ENCODE measurements at regions not wholly inside any gene's neighbourhood (a gene's known extent, or its start where the extent isn't known, plus 50 kb on each side); places are given as distances from the start of the nearest gene placed in this dataset.

- Histone ChIP-seq H3K4me1 (no peaks in the 10 kb centered on the region), H3K36me3 (ENCODE audit: control insufficient read depth, insufficient read depth, low read length) (no peaks in the 10 kb centered on the region), H3K9me3 (no peaks in the 10 kb centered on the region), H3K27me3 (replicated peaks; ENCODE audit: control insufficient read depth, insufficient read depth, low read length) (no peaks in the 10 kb centered on the region), H3K4me3 (ENCODE audit: low read depth, low read length) (no peak overlapping the region)
- no peaks in the 10 kb centered on the region for H3K27me3 Mint-ChIP-seq (ENCODE audit: insufficient read depth, unreplicated experiment)
- TF ChIP-seq, protein P1, sequence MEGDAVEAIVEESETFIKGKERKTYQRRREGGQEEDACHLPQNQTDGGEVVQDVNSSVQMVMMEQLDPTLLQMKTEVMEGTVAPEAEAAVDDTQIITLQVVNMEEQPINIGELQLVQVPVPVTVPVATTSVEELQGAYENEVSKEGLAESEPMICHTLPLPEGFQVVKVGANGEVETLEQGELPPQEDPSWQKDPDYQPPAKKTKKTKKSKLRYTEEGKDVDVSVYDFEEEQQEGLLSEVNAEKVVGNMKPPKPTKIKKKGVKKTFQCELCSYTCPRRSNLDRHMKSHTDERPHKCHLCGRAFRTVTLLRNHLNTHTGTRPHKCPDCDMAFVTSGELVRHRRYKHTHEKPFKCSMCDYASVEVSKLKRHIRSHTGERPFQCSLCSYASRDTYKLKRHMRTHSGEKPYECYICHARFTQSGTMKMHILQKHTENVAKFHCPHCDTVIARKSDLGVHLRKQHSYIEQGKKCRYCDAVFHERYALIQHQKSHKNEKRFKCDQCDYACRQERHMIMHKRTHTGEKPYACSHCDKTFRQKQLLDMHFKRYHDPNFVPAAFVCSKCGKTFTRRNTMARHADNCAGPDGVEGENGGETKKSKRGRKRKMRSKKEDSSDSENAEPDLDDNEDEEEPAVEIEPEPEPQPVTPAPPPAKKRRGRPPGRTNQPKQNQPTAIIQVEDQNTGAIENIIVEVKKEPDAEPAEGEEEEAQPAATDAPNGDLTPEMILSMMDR (IDR thresholded peaks at IDR 0.05; ENCODE audit: insufficient read depth in 1 of 2, low read depth in 1 of 2, low read length in 1 of 2, severe bottlenecking in 1 of 2, unreplicated experiment in 1 of 2) = no peak
- no TSS peak for BruUV-seq (replicated peaks)
- intact Hi-C loops (cut with micrococcal nuclease; ENCODE audit: unreplicated experiment) = no loop called here
- no peak for DNase-seq
- POLR2A ChIA-PET = no interaction called here
- H3K27ac Mint-ChIP-seq (ENCODE audit: unreplicated experiment) = no peak overlapping the region
- H3K4me1 Mint-ChIP-seq (ENCODE audit: low read depth, unreplicated experiment) = no peaks in the 10 kb centered on the region
- CTCF ChIA-PET = no interaction called here
- H3K36me3 Mint-ChIP-seq (ENCODE audit: insufficient read depth, unreplicated experiment) = no peaks in the 10 kb centered on the region
- no peaks in the 10 kb centered on the region for H3K9me3 Mint-ChIP-seq (ENCODE audit: unreplicated experiment)
- H3K4me3 Mint-ChIP-seq (ENCODE audit: unreplicated experiment) = no peak overlapping the region
Observed at GRCh38 chr14:79939235-79939634, 272.1 kb downstream of the DIO2 start.

DNA sequence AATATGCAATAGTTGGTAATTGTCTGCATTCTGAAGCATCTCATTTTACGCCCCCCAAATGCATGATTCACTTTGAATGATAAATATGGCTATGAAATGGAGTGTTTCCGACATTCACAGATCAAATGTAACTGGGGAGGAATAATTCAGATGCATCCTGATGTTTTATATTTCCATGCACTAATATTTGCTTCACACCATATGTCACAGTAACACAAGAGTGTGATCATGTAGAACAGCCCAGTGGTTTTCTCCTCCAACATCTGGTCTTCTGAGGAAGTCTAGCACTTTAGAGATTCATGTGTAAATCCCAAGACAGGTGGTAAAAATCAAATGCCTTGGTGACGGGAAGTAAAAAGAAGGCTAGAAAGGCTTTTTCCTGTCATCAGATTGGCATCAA, 273.1 kb downstream of the DIO2 start:
- Mint-ChIP-seq H3K36me3 (ENCODE audit: insufficient read depth, unreplicated experiment) (no peaks in the 10 kb centered on the region), H3K27ac (ENCODE audit: unreplicated experiment) (no peak overlapping the region), H3K4me3 (ENCODE audit: unreplicated experiment) (no peak overlapping the region), H3K9me3 (ENCODE audit: unreplicated experiment) (no peaks in the 10 kb centered on the region), H3K4me1 (ENCODE audit: low read depth, unreplicated experiment) (no peaks in the 10 kb centered on the region), H3K27me3 (ENCODE audit: insufficient read depth, unreplicated experiment) (no peaks in the 10 kb centered on the region)
- Histone ChIP-seq H3K4me3 (ENCODE audit: low read depth, low read length) (no peak overlapping the region), H3K4me1 (no peaks in the 10 kb centered on the region), H3K36me3 (ENCODE audit: control insufficient read depth, insufficient read depth, low read length) (no peaks in the 10 kb centered on the region), H3K9me3 (no peaks in the 10 kb centered on the region), H3K27me3 (replicated peaks; ENCODE audit: control insufficient read depth, insufficient read depth, low read length) (no peaks in the 10 kb centered on the region)
- ChIA-PET CTCF (no interaction called here), POLR2A (no interaction called here)
- DNase-seq = no peak
- TF ChIP-seq, protein P1 (IDR thresholded peaks at IDR 0.05; ENCODE audit: insufficient read depth in 1 of 2, low read depth in 1 of 2, low read length in 1 of 2, severe bottlenecking in 1 of 2, unreplicated experiment in 1 of 2) = no peak
- BruUV-seq (replicated peaks) = no TSS peak
- intact Hi-C loops (cut with micrococcal nuclease; ENCODE audit: unreplicated experiment) = no loop called here

GRCh38 chr14:79937433-79937832, 273.9 kb downstream of the DIO2 start:
- no peaks in the 10 kb centered on the region for H3K27me3 Mint-ChIP-seq (ENCODE audit: insufficient read depth, unreplicated experiment)
- no peaks in the 10 kb centered on the region for H3K36me3 Mint-ChIP-seq (ENCODE audit: insufficient read depth, unreplicated experiment)
- DNase-seq = no peak
- Histone ChIP-seq H3K4me1 (no peaks in the 10 kb centered on the region), H3K27me3 (replicated peaks; ENCODE audit: control insufficient read depth, insufficient read depth, low read length) (no peaks in the 10 kb centered on the region), H3K4me3 (ENCODE audit: low read depth, low read length) (no peak overlapping the region), H3K9me3 (no peaks in the 10 kb centered on the region), H3K36me3 (ENCODE audit: control insufficient read depth, insufficient read depth, low read length) (no peaks in the 10 kb centered on the region)
- no peak overlapping the region for H3K27ac Mint-ChIP-seq (ENCODE audit: unreplicated experiment)
- no peaks in the 10 kb centered on the region for H3K9me3 Mint-ChIP-seq (ENCODE audit: unreplicated experiment)
- ChIA-PET POLR2A (no interaction called here), CTCF (no interaction called here)
- TF ChIP-seq, protein P1 (IDR thresholded peaks at IDR 0.05; ENCODE audit: insufficient read depth in 1 of 2, low read depth in 1 of 2, low read length in 1 of 2, severe bottlenecking in 1 of 2, unreplicated experiment in 1 of 2) = no peak
- no TSS peak for BruUV-seq (replicated peaks)
- intact Hi-C loops (cut with micrococcal nuclease; ENCODE audit: unreplicated experiment) = no loop called here
- H3K4me1 Mint-ChIP-seq (ENCODE audit: low read depth, unreplicated experiment) = no peaks in the 10 kb centered on the region
- no peak overlapping the region for H3K4me3 Mint-ChIP-seq (ENCODE audit: unreplicated experiment)

All from Caco-2 (cell line).